ENCODE measurements at regions not wholly inside any gene's neighbourhood (a gene's known extent, or its start where the extent isn't known, plus 50 kb on each side); places are given as distances from the start of the nearest gene placed in this dataset.

DNA sequence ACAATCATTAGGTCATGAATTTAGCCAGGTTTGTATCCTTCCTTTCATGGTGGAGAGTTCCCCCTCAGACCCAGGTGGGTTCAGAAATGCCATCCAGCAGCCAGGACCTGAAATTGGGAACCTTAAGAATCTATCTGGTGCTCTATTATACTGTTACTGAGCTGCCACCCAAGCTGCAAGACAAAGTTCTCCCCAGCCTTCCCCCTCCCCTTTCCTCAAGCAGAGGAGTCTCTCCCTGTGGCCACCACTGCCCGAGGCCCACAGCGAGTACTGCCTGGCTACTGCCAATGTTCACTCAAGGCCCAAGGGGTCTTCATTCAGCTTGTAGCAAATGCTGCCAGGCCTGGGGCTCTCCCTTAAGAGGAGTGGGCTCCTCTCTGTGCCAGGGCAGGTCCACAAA lies 133.8 kb downstream of the TMEM38B start:
- no peak for DNase-seq

DNA sequence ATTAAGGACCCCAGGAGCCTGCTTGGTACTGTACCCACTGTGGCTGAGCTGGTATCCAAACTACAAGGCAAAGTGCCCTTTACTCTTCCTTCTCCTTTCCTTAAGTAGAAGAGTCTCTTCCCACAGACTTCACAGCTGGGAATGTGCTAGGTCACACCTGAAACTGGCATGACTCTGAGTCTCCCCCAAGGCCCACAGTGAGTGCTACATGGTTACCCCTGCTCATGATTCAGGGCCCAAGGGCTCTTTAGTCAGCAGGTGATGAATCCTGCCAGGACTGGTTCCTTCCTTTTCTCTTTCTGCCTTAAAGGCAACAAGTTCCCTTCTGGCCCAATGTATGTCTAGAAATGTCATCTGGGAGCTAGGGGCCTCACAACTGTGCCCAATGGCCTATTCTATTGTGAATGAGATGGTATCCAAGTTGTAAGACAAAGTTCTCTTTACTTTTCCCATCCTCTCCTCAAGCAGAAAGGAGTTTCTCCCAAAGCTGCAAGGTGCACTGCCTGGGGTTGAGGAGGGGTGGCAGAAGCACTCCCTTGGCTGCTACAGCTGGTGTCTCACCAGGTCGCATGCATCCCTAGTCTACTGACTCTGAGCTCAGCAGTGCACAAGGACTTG lies 134.4 kb downstream of the TMEM38B start:
- no peak for DNase-seq

DNA sequence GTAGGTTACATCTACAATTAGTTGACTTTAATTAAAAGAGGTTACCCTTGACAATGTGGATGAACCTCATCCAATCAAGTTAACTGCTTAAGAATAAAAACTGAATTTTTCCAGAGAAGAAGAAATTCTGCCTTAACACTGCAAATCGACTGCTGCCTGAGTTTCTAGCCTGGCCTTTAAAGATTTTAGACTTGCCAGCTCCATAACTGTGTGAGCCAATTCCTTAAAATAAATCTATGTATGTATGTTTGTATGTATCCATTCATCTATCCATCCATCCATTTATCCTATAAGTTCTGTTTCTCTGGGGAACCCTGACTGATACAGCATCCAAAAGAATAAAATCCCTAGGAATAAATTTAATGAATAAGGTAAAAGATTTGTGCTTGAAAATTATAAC lies 136.1 kb downstream of the TMEM38B start:
- DNase-seq: no peak

DNA sequence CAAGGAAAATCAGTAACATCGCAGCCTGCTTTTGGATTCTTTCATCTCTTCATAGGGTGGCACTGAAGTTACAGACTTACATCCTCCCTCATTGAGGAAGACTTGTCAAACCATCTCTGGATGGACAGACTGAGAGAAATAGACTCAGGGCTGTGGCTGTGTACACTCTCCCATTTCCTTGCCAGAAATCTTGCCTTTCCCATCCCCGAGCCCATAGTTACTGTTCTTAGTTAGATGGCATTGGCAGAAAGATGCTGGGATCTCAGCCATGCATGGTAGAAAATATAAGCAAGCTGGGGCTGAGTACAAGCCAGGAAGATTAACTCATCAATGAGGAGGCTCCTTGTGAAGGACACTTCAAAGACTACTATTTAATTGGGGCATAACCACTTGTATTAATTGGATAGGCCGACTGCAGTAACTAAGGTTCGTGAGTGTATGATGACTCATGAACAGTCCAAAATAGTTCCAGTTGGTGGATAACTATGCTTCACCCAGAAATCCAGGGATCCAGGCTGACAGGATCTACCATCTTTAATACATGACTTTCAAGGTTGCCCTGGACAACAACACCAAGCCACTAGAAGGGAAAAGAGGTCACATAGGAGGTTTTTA lies 137.9 kb downstream of the TMEM38B start:
- no peak for DNase-seq

DNA sequence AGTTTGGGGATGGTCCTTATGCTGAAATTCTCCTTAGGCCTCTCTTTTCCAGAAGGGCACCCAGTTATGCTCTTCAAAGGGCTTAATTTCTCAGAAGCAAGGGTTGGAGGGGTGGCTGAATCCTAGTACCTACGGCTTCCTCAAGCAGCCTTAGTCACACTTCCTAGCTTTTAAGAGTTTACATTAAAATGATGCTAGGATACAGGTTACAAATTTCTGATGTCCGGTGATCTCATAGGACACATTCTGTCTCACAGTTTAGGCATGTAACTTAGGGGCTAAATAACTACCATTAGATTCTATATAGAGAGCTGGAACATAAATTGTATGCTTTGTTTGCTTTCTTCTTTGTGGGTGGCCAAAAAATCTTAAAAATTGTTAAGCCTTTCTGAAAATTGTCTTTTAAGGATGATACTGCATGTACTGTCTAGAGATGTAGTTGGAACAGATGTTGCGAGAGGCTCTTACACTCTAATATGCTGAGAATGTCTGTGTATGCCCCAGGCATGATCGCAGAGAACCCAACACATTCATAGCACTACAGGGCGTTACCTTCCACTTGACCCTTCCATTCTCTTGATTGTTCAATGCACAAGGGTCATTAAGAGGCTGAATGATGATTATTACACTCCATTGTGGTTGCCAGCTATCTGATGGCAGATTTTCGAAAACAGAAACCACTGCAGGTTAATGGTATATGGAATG lies 139.1 kb downstream of the TMEM38B start:
- DNase-seq: no peak

DNA sequence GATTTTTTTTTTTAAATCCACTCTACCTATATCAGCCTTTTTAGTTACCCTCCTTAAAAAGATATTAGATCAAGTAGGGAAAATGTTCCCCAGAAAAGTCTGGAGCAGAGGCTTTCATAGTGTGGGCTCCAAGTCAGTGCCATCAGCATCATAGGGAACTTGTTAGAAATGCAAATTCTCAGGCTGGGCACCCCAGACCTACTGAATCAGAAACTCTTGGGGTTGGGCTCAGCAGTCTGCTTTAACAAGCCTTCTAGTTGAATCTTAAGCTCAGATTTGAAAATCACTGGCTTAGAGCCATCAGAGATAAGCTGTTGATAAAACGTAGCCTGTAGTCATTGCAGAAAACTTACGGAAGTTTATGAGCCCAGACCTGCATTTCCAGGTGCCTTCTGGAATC lies 140.1 kb downstream of the TMEM38B start:
- no peak for DNase-seq

DNA sequence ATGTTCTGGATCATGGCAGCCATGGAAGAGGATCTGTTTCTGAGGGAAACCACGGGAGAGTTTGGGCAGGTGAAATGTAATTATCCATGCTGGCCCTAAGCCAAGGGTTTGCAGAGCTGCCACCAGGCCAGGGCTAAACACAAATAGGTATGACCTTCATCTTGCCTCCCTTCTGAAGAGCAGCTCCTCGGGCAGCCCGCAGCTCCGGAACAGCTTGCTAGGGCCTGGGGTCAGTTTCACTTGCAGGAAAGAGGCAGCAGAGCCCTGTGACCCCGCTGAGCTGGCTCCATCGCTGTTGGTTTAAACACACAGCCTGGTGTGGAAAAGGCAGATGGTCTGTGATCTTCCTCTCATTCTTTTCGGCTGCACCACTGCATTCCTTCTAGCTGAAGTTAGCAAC lies 141.4 kb downstream of the TMEM38B start:
- DNase-seq: no peak

DNA sequence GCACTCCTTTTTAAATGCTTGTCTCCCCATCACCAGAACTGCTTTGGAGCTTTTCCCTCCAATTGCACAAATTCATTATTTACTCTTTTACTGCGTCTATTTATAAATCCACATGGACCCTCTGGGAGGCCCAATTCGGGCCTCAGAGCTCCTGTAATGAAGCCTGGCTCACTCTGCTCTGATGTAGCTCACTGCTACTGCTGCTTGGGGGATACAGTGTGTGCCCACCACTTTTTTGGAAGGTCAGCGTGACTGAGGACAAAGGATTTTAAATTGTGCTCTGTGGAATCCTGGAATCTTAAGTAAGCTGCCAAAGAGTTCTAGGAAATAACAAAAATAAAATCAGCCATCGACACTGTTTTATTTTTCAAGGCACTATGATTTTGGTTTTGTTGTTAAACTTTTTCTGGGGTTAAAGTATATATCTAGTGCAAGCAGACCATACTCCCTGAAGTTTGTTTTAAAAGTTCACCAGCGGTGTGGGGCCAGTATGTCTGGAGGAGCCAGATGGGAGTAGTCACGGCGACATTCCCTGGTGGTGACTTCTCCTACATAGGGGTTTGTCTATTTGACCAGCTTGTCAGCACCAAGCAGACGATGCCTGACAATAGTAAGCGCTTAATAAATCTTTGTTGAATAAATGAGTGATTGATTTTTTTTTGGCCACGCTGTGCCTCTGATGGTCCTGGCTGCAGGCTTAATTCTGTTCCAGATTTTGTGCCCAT lies 142.8 kb downstream of the TMEM38B start:
- no peak for DNase-seq

DNA sequence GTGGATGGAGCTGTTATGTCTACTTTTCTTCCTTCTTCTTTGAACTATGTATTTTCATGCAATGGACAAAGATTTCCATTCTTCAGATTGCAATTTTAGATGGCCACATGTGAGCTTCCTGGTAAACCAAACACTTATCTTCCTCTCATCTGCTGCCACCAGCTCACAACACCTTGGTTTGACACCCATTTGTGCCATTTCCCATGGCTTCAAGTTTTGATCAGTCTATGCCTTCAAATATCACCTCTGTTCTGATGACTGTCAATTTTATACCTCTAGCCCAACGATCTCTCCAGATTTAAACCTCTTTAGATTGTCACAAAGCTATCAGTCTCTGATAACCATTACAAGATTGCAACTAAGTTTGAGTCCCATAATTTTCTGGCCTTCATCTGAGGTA lies 147.2 kb downstream of the TMEM38B start:
- no peak for DNase-seq

DNA sequence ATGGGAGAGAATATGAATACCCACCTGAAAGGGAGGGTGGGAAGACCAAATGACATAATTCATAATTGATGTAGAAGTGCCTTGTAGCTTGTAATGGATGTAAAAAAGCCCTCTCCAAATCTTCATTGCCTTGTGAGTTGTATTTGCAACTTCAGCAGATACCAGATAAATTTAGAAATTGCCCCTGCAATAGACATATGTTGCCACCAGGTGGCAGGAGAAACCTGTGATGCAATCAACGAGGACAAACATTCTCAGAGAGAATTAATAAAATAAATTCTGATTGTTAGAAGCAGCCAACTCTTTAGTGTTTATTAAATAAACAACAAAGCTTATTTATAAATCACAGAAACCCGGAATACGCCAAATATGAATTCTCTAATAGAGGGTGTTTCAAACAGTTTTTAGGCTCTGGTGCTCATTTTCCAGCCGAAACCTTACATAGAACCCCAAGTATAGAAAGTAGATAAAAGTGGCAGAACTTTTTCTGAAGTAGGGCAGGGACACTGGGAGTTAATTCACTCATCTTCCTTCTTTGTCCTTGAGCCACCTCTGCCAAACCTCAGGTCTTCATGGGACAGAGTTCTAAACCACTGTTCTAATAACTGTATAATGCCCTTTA lies 147.8 kb downstream of the TMEM38B start:
- DNase-seq: peak in 1 of 2 donors; percentile 75

DNA sequence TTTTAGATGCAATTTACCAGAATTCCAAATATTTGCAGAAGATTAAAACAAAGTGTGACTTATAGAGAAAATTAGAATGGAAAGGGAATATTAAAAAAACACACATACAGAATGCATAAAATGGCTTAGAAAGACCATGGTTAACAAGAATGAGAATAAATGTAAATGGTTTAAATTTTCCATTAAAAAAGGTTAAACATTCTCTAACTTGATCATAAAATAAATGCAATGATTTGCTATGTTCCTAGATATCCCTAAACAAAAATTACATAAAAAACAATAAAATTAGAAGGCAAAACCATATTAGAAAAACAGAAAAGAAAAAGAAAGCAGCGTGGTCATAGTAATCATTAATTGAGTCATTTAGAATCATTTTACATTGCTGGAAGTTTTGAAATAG lies 152.5 kb downstream of the TMEM38B start:
- DNase-seq: no peak

DNA sequence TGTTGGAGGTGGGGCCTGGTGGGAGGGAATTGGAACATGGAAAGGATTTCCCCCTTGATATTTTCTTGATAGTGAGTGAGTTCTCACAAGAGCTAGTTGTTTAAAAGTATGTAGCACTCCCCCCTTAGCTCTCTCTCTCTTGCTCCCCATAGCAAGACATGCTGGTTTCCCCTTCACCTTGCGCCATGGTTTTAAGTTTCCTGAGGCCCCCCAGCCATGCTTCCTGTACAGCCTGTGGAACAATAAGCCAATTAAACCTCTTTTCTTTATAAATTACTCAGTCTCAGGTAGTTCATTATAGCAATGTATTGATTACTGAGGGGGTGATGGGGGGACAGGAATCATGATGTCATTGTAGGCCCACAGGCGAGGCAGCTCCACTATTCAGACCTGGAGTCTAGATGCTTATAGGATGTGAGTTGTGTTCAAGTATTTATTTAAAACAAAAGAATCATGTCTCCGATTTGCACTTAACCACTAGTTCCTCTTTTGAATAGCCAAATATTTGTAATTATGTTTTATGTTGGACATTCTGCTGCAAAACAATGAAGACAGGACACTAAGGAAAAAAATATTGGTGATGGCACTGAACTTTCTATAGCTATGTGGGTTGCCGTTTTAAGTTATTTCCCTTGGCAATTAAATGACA lies 156.6 kb downstream of the TMEM38B start:
- DNase-seq: no peak

DNA sequence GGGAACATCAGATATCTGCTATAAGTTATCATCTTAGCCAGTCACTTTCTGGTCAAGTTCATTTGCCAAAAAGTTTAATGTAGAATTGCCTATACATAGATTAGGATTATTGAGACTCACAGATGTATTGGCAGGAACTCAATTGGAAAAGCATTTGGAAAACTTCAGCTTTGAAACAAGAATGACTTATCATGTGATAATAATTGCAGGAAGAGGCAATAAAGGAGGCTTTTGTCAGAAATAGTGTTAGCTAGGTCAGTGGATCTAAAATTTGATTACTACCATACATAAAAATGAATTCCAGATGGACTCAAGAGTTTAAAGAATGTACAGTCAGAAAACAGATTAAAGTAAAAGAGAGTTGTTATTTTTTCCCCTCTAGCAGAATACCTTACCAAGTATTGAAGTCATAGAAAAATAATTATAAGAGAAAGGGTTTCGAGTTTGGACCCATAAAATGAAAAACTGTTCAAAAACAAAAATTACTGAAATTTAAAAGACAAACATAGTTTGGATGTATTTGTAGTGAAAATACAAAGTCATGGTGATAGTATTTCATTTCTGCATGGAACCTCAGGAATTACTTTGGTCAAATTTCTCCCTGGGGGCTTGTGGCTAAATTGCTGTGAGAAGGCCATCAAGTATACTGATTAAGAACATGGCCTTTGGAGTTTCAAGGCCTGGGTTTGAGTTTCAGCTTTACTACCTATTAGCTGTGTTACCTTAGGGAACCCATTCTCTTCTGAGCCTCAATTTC lies 159.9 kb downstream of the TMEM38B start:
- DNase-seq: no peak

DNA sequence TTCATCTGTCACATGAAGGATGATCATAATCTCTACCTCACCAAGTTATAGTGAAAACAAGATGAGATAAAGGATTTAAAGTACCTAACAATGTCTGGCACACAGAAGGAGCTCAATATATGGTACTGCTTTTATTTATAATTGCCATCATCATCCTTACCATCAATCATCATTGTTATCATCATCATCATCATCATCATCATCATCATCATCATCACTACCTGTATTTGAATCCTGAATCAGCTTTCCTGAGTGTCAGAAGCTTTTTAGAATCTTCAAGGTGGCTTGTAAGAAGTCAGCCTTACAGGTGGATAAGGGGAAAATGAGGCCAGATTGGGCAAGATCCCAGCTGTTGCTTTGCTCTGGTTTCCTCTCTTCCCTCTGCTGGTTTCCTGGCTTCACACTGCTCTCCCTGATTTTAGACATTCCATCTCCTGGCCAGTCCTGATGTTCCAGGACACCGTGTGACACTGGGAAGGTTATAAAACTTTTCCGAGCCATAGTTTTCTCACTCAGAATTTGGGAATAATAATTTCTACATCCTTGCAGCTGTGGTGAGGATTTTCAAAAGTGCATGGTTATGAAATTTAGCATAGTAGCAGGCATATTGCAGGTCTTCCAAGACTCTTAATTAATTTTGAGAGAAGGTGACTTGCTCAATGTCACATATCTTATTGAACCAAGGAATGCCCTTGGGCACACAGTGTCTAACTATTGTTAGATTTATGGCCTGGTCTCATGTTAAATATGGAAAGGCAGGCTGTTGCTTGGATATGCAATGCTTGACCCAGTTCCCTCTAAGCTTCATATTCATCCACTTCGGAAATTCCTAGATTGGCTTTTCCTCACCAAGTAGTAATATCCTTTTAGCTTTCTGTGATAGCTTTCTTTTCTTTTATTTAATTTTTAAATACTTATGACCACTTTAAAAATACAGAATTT lies 160.7 kb downstream of the TMEM38B start:
- no peak for DNase-seq

DNA sequence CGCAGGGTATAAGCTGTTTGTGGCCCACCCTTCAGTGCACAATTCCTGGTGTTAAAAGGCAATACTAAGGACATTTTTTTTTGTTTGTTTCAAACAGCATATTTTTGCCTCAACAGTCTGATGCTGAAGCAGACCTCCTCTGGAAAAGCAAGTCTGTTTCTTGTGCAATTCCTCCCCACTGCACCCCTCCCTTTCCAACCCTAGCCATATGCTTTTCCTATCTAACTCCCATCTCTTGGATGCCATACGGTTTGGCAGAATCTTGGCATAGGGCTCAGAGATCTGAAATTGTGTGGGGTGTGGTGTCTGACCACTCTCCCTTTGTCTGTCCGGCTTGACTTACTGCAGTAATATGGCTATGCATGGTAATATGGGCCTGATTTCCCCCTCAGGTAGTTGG lies 161.6 kb downstream of the TMEM38B start:
- no peak for DNase-seq

DNA sequence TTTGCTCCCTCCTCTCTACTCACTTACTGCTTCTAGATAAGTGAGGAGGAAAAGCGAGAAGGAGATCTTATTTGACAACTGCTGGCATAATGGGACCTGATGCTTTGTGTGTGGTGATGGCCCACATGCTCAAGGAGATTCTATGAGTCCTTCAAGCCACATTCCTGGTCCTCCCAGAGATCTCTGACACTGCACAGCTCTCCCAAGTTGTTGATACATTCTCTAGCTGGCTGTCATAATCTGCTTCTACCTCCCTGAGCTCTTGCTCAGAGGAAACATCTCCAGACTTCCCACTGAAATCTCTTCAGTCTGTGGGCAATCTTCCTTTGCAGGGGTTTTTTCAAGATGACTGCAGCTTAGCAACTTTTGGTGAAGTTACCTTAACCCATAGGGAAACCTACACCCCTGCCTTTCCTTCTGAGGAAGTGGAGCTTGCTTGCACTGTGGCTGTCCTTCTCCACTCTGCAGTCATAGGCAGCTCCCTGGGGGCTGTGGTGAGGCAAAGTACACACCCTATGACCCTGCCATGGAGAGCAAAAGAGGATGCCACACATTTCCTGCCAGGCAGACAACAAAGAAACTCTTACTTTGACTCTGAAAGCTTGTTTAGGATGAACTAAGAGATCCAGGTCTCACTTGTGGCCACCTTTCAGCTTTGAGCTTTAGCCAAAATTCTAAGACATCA lies 163.8 kb downstream of the TMEM38B start:
- no peak for DNase-seq

DNA sequence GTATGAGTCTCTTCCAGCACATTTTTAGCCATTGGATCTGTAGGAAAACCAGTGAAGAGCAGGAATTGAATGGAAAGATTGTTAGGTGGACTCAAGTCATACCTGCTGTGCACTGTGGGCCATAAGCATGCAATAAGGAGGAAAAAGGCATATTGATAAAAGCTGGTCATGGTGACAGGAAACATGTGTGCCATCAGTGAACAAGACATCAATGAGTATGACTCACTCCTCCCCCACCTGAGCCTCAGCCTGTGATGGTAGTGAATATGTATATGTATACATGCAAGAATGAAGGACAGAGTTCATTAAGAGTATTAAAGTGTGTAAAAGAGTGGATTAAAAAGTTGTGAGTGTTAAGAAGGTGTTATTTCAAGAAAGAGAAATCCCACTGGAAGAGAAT lies 164.5 kb downstream of the TMEM38B start:
- no peak for DNase-seq

DNA sequence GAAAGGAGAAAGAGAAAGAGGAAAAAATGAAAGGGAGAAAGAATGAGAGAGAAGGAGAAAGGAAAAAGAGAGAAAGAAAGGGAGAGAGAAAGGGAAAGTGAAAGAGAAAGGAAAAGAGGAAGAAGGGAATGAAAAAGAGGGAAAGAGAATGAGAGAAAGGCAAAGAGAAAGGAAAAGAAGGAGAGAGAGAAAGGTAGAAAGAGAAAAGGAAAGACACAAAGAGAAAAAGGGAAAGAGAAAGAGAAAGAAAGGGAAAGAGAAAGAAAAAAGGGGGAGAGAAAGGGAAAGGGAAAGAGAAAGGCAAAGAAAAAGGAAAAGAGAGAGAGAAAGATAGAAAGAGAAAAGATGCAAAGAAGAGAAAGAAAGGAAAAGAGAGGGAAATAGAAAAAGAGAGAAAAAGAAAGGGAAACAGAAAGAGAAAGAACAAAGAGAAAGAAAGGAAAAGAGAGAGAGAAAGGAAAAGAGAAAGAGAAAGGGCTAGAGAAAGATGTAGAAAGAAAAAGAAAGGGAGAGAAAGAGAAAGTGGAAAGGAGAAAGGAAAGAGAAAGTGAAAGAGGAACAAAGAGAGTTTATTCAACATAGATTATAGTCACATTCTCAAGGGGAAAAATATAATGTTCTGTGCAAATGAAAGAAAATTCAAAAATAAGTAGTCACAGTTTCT lies 165.2 kb downstream of the TMEM38B start:
- peak; percentile 28 to 62 for DNase-seq

DNA sequence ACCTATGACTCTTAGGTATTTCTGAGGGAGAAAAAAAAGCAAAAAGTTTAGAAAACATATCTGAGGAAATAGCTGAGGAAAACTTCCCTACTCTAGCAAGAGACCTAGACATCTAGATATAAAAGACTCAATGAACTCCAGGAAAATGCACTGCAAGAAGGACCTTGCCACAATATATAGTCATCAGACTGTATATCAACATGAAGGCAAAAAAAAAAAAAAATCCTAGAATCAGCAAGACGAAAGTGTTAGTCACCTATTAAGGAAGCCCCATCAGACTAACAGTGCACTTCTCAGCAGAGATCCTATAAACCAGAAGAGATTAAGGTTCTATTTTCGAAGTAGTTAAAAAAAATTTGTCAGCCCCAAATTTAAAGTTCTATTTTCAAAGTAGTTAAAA lies 166.2 kb downstream of the TMEM38B start:
- peak in 1 of 2 donors; percentile 17 for DNase-seq

DNA sequence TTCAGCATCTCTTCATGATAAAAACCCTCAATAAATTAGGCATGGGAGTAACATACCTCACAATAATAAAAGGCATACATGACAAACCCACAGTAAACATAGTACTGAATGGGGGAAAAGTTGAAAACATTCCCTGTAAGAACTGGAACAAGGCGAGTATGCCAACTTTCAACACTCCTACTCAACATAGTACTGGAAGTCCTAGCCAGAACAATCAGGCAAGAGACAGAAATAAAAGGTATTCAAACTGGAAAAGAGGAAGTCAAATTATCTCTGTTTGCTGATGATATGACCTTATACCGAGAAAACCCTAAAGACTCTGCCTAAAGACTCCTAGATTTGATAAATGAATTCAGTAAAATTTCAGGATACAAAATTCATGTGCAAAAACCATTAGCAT lies 167.6 kb downstream of the TMEM38B start:
- no peak for DNase-seq

All from inflammatory macrophage treated with lipopolysaccharide for 1 hour (primary cell).